GM19238 (cell line): ENCODE measurements at regions not wholly inside any gene's neighbourhood (a gene's known extent, or its start where the extent isn't known, plus 50 kb on each side); places are given as distances from the start of the nearest gene placed in this dataset.

ENCODE experiments used
- DNase-seq: peaks from one replicate; pipeline ENCODE4 v3.0.0; 2011; ENCODE audit warnings: low spot score; ENCODE audit not compliant: insufficient read length

DNA sequence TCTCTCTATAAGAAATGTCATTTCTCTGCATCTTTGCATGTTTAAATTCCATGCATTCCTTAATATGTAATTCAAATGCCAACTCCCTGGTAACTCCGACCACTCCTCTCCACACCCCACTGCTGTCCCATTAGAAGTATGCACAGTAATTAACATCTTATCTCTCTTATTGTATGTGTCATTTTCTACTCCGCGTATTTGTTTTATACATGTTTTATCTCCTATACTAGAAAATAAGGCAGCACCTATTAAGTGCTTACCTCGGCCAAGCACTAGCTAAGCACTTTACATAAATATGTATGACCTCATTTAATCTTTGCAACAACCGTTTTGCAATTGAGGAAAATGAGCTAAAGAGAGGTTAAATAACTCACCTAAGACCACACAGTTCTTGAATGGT, 469.8 kb downstream of the BCAT1 start:
- DNase-seq, result no peak

DNA sequence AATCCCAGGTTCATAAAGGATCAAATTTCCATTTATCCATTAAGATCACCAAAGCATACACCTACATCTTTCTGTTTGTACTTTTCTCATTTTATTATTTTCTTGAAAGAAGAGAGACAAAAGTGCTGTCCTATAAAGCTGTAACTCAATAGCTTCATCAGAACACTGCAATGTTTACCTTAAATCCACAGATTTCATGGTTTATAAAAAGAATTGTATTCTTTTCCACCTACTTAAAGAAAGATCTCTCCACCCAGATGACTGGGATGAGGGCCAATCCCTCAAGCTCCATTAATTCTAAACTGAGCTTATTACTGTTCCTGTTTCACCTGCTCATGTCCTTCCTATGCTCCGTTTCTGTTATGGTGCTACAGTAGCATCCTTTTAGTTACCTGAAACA, 470.6 kb downstream of the BCAT1 start:
- no peak for DNase-seq

DNA sequence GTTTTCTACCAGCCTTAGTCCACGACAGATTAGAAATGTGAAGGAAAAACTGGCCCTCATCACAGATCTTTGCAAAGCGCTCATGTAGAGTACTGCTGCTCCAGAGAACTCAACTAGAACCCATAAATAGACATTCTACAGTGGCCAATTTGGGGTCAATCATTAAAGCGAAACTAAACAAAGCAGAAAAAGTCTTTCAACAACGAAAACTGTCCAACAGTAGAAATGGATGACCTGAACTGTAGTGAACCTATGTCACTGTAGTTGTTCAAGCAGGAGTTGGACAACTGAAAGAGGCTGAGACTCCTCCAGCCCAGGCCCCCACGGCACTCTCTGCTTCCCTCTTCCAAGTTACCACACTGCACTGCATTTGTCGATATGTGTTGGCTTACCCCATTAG, 472.6 kb downstream of the BCAT1 start:
- no peak for DNase-seq

DNA sequence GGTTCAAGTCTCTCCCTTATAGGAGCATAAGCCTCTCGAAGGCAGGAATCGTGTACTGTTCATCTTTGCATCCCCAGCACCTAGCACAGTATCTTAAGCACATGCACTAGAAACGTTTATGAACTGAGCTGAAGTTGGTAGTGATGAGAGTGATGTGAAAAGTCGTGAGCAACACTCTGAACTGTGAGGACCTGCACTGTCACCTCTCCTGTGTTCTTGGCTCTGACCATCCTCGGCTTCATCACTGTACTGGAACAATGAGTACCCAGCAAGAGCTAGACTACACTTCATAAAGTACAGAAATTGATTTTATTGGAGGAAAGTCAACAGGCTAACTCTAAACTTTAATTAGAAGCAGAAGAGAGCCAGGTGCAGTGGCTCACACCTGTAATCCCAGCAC, 473.6 kb downstream of the BCAT1 start:
- DNase-seq, result no peak

DNA sequence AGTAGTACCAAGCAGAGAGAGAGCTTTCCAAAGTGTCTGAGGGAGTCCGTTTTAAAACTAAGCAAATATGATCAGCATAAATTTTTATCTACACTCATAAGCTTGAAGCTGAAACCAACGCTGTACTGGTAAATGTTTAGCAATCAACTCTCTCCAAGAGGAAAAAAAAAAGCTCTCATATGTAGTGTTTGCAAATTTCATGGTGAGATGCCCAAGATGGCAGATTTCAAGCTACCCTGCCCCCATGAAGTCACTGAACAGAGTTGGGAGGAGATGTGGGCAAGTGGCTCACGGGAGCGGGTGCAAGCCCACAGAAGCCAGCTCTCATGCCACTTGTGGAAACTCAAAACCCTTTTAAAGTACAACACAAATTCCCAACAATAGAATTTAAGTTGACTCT, 475.8 kb downstream of the BCAT1 start:
- no peak for DNase-seq

DNA sequence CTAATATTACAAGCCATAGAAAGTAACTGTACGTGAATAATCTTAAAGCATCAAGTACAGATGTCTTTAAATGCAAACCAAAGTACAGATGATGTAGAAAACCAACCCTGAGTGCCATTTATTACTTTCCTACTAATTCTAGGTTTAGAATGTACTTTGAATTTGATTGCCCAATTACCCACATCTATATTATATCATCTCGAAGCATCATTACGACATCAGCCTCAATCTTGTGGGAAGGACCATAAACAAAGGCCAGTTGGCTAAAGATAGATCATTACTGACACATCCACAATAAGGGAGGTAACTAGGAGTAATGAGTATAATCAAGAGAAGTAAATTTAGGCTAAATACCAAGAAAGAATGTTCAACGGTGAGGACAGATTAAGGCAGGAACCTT, 478.9 kb downstream of the BCAT1 start:
- no peak for DNase-seq

DNA sequence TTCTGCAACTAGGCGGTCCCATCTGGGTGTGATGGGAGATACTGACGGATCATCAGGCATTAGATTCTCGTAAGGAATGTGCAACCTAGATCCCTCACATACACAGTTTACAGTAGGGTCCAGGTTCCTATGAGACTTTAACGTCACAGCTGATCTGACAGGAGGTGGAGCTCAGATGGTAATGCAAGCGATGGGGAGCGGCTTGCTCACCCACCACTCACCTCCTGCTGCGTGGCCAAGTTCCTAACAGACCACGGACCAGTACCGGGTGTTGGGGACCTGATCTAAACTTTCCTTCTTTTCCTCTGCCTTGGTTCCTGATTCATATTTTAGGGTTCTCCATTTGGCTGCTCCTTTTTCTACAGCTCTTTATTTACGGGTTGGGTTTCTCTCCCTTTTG, 479.8 kb downstream of the BCAT1 start:
- DNase-seq, result no peak

DNA sequence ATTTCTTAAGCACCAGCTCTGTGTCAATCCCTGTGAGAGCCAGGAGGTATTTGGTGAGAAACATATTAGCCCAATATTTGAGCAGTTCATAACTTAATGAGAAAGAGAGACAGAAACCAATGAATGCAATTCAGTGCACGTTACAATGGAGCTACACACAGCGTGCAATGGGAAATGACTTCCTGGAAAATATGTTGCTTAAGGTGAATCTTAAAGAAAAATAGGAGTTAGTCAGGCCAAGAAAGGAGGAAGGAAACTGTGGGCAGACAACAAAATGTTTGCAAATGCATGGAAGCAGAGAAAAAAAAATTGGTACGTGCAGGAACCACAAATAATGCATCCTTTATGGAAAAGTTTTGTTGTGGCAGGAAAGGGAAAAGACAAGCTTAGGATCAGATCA, 481.7 kb downstream of the BCAT1 start:
- DNase-seq, result no peak

DNA sequence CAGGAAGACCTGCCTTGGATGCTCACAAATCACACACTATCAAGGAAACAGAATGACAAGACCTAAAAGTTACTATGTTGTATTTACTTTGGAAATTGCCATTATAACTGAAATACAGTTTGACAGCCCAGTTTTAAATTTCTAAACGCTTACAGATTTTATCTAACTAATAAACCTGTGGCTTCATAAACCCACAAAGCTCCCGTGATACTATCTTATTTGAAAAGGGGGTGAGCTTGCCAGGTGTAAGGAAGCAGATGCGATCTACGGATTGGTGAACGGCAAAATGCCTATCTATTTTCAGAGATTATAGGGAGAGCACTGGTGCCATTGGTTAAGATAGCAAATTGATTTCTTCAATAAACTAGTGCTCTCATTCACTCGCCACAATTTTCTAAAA, 485.5 kb downstream of the BCAT1 start:
- no peak for DNase-seq

DNA sequence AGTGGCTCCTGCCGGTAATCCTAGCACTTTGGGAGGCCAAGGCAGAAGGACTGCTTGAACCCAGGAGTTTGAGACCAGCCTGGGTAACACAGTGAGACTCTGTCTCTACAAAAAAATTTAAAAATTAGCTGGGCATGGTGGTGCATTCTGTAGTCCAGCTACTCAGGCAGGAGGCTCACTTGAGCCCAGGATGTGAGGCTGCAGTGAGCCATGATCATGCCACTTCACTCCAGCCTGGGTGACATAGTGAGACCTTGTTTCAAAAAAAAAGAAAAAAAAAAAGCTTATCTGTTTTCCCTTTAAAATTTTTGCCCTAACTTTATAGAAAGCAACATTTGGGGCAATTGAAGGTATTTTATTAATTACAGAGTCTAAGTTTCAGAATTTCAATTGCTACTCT, 486.0 kb downstream of the BCAT1 start:
- DNase-seq, result no peak

DNA sequence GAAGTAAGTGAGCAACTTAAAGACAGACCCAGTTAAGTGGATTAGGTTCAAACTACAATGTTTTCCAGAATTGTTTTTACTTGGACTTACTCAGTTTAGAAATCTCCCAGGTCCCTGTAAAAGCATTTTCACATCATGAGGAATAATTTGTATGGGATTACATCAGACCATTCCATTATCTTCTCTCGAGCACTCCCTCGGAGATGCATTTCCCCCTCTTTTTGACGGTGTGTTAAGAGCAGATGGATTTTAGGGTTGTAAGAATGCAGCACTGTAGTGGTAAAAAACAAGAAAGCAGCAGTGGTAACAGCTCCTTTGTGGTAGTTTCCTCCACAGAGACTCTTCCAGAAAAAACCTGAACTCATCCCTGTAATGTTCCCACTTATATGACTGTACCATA, 488.4 kb downstream of the BCAT1 start:
- no peak for DNase-seq

DNA sequence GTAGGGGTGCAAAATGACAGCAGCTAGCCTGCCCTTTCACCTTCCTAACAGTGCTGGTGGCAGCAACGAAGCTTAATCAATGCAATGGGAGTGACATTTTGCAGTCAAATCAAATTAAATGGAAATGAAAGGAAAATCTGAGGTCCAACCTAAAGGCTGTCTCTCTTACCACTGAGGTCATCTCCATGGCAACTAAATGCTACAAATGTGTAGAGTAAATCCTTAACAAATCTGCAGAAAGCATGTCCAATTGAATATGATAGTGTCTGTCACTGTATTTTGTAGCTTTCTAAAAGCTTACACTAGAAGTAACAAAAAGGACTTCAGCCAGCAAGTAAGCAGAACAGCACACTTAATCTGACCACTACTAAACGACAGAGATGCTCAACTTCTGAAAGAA, 488.8 kb downstream of the BCAT1 start:
- DNase-seq, result no peak

DNA sequence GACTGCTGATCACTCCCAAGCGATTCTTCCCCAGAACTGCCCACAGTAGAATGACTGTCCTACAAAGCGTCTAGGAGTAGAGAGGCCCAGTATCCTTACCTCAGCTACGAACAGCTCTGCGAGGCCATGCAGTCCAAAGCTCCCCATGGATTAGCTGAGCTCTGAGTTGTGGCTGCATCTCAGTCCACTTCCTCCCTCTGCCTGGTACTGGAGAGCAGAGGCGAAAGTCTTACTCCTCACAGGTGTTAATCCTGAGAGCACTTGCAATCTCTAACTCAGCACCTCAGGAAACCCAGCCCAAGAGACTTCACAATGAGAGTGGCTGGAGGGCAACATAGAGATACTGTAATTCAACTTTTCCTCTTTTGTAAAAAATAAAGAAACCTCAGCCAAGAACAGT, 493.1 kb downstream of the BCAT1 start:
- DNase-seq, result no peak

DNA sequence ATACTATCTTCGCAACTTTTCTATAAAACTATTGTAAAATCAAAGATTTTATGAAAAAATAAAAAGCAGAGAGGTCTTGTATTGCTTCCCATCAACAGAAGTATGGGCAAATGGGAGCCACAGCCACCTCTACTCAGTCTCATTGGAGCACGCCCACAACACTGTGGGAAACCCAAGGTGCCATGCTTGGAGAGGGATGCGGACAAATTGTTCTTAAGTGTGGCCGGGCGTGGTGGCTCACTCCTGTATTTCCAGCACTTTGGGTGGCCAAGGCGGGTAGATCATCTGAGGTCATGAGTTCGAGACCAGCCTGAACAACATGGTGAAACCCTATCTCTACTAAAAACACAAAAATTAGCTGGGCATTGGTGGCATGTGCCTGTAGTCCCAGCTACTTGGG, 498.2 kb upstream of the SOX5 start:
- DNase-seq, result no peak

DNA sequence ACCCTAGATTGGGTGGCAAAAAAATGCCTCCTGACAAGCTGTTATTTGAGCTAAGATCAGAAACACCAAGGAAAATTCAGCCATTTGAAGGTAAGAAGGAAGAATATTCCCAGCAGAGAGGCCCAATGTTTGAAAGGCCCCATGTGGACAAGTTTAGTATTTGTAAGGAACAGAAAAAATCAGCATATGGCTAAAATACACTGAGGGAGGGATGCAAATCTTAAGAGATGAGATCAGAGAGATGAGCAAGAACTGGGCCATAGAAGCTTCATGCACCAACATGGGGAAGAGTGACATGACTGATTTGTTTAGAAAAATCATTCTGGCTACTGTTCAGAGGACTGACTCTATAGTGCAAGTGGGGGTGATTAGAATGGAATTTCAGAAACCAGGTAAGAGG, 496.8 kb upstream of the SOX5 start:
- DNase-seq, result no peak

DNA sequence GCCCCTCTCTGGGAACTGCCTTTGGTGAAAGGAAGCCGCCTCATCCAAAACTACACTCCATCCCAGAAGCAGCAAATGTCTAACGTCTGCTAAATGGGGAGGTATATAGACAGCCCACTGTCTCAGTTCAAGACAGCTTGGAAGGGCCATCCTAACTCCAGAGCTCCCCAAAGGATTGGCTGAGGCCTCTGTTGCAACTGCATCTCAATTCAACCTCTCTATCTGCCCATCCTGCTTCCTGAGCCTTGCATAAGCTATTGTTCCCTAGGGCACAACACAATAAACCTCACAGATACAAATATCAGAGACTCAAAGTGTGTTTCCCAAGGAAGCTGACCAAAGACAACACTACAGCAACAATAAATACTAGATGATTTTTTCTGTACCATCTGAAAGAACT, 495.2 kb upstream of the SOX5 start:
- DNase-seq, result no peak

DNA sequence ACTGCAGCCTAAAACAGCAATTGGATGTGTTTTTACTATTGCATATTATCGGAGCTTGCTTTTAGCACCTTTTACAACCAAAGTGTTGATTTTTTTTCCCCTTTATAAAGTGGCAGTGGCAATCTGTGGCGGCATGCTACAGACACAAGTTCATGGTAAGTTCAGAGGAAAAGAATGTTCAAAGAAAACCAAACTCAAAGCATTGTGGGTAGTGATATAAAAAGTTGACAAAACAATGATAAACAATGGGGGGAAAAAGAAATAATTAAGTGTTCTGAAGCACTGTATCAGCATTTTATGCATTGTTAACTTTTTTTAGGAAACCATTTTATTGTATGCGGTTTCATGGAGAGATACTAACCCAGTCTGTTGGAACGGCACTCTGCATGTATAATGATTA, 492.0 kb upstream of the SOX5 start:
- DNase-seq, result no peak

DNA sequence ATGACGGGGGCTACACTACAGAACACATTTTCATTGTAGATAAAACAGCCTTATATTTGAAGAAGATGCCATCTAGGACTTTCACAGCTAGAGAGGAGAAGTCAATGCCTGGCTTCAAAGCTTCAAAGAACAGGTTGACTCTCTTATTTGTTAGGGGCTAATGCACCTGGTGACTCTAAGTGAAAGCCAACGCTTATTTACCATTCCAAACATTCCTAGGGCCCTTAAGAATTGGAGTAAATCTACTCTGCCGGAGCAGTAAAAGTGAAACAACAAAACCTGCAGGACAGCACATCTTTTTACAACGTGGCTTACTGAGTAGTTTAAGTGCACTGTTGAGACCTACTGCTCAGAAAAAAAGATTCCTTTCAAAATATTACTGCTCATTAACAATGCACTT, 487.2 kb upstream of the SOX5 start:
- DNase-seq, result no peak

DNA sequence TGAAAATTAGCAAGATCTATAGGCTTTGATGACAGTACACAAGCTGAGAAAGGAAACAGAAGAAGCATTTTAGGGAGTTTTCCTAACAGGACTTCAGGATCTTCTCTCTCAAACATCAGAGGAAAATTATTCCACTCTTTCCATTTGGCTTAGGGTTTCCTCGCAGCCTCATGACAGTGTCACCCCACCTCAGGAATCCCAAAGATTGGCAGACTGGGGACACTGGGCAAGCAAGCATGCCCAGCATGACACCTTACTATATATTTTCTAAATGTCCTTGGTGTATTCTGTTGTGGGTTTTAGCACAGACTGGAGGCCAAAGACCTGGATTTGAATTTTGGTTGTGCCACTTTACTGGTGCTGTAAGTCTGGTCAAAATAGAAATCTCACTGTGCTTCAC, 482.4 kb upstream of the SOX5 start:
- no peak for DNase-seq

DNA sequence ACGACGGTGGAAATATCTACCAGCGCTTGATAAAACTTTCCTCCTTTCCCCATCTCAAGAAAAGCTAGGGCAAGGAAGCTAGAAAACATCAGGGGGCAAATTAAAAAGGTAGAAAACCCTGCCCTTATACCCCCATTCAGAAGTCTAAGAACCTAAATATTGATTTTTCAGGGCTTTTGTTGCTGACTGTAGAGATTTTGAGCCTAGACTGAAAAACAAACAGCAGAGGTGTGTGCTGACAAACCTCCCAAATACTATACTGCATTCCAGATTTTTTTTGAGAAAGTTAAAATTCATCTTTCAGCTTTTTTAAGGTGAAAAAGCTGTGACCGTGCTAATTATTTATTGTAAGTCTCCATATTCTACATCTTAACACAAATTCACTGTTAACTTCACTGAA, 478.3 kb upstream of the SOX5 start:
- DNase-seq, result no peak

DNA sequence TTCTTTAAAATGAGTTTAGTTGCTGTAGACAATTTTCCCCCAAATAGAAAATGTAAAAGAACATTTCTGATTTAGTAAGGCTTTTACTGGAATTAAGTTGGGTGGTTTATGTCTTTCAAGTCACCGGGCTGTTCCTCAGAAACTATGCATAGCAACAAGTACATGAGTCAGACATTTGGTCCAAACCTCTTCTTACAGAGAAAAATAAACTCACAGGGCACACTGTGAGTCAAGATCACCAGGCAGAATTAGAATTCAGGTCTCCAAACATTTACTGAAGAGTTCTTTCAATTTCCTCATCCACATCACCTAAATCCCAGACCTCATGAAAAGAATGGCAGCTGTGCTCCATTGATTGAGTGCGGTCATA, 476.1 kb upstream of the SOX5 start:
- DNase-seq, result no peak

DNA sequence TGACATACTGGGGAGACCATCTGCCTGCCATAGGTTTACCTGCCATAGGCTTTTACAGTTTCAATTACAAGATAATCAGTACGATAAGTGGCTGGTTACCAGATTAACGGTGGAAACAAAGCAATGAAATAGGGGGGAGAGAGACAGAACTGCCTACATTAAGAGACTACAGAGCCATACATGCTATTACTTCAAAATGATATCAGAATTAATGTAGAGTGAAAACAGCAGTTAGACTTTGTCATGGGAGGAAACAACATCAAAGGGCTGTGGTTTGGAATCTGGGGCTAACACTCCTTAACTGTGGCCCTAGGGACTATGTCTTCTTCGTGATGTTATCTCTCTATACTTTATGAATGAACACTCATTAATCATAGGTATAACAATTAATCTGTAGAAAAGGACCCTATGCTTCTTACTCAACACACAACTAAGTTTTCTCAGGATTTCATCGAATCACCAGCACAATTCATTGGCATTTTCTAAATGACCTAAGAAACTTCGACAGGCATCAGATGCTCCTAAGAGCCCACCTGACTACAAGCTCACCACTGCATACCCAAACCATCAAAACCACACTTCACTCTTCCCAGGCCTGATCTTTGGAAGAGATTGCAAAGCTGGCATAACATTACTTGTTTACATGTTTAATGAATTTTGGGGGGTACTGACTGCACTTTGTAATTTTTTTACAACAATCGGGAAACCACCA, 475.6 kb upstream of the SOX5 start:
- no peak for DNase-seq

DNA sequence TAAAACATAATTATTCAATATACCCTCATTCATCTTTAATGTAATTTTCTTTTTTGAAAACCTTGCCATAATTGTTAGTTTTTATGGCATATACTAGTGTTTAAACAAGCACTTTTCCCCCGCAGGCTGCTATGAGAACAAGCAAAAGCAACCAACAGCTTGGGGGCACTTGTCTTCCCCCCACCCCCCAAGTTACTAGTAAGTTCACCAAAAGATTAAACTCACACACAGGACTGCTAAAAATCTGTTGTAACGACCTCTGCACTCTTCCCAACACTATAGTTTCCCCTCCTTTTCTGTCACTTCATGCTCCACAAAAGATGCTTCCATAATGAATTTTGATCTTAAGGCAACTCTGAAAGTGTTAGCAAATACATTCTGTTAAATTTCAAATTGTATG, 474.9 kb upstream of the SOX5 start:
- no peak for DNase-seq

DNA sequence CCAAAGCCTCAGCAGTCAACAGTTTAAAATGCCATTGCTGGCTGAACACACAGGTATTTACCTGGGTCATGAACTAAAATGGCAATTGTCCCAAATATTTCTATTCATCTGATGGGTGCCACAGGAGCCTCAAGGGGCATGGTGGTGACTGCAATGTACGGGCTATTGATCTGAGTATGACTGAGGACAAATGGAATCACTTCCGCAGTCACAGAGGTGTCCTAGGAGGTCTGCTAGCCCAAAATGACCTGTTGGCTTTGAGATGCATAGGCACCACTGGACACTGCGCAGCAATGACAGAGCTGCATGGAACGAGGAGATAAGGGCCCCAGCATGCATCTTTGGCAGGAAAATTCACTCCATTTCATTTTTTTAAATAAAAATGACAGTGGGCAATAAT, 474.1 kb upstream of the SOX5 start:
- no peak for DNase-seq
